Subcutaneous abdominal adipose tissue (tissue), 5 donors: ENCODE measurements at regions not wholly inside any gene's neighbourhood (a gene's known extent, or its start where the extent isn't known, plus 50 kb on each side); places are given as distances from the start of the nearest gene placed in this dataset.
"Not testable (repeated sequence)": the region's sequence is repeated elsewhere in the genome, so short reads cannot be mapped to it uniquely, and the experiment has no call there.

Experiments used
- H3K27ac ChIP-seq: one replicate; pipeline ENCODE4 v1.7.0; 2013; ENCODE audit warnings: low read depth, mild to moderate bottlenecking, inconsistent platforms, low read length, moderate library complexity
- H3K27me3 ChIP-seq, 5 donors: one replicate each; pipeline ENCODE4 v1.7.0; 2013; ENCODE audit warnings: low read length in 5 of 5, inconsistent platforms in 1 of 5; ENCODE audit not compliant: control insufficient read depth in 5 of 5, insufficient read depth in 4 of 5
- H3K36me3 ChIP-seq, 5 donors: one replicate each; pipeline ENCODE4 v1.7.0; 2013; ENCODE audit warnings: low read length in 5 of 5; ENCODE audit not compliant: control insufficient read depth in 5 of 5, insufficient read depth in 5 of 5
- H3K4me1 ChIP-seq, 5 donors: one replicate each; pipeline ENCODE4 v1.7.0; 2013; ENCODE audit warnings: low read length in 5 of 5, mild to moderate bottlenecking in 3 of 5, moderate library complexity in 1 of 5; ENCODE audit not compliant: control insufficient read depth in 5 of 5, insufficient read depth in 5 of 5
- H3K4me3 ChIP-seq, 5 donors: one replicate each; pipeline ENCODE4 v1.7.0; 2013; ENCODE audit warnings: low read length in 5 of 5, low read depth in 1 of 5
- H3K9ac ChIP-seq, 5 donors: one replicate each; pipeline ENCODE4 v1.7.0; 2013; ENCODE audit warnings: low read length in 5 of 5, mild to moderate bottlenecking in 4 of 5, moderate library complexity in 3 of 5
- H3K9me3 ChIP-seq, 5 donors: one replicate each; pipeline ENCODE4 v1.7.0; 2013; ENCODE audit warnings: low read length in 5 of 5; ENCODE audit not compliant: control insufficient read depth in 5 of 5
- donor health status: healthy.
- donor health status: healthy.
- donor health status: healthy.
- donor health status: healthy.
- donor health status: healthy.

GRCh38 chr6:105545228-105545920 is 142.5 kb upstream of the PREP start:
- H3K27me3 ChIP-seq = no peaks in the 10 kb centered on the region
- no peak overlapping the region for H3K4me3 ChIP-seq
- no peaks in the 10 kb centered on the region for H3K9me3 ChIP-seq
- no peaks in the 10 kb centered on the region for H3K36me3 ChIP-seq
- H3K4me1 ChIP-seq = peaks cover 0 to 11% (median 5%) of the 10 kb centered on the region in 5 donors
- H3K9ac ChIP-seq = no peak overlapping the region
- H3K27ac ChIP-seq = no peak overlapping the region

GRCh38 chr6:105539911-105540310 is 137.0 kb upstream of the PREP start:
- Histone ChIP-seq H3K27me3 (no peaks in the 10 kb centered on the region), H3K4me1 (peaks cover 0 to 11% (median 5%) of the 10 kb centered on the region in 5 donors), H3K27ac (no peak overlapping the region), H3K9me3 (no peaks in the 10 kb centered on the region), H3K4me3 (no peak overlapping the region), H3K36me3 (no peaks in the 10 kb centered on the region), H3K9ac (no peak overlapping the region)

DNA sequence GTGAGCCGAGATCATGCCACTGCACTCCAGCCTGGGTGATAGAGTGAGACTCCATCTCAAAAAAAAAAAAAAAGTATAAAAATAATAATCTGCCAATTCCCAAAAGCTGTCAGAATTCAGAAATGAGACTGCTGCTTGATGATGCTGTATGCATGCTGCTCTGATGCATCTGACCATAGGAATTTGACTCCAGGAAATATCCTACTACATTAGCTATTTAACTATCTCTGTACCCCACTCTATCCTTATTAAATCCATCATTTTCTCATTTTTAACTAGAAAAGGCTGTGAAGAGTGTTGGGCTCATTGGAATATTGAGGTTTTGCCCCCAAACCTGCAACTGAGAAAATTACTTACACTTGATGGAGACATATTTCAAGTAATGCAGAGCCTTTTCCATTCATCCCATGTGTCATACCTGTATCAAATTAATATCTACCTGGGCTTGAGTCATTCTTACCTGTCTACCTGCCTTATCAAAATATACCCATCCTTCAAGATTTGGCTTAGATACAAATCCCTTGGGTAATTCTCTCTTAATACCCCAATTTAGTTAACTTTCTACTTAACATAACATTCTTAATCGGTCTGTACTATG is 135.2 kb upstream of the PREP start:
- Histone ChIP-seq H3K9me3 (no peaks in the 10 kb centered on the region), H3K9ac (no peak overlapping the region), H3K27me3 (no peaks in the 10 kb centered on the region), H3K36me3 (no peaks in the 10 kb centered on the region), H3K4me1 (peaks cover 0 to 11% (median 5%) of the 10 kb centered on the region in 5 donors), H3K4me3 (no peak overlapping the region), H3K27ac (no peak overlapping the region)

DNA sequence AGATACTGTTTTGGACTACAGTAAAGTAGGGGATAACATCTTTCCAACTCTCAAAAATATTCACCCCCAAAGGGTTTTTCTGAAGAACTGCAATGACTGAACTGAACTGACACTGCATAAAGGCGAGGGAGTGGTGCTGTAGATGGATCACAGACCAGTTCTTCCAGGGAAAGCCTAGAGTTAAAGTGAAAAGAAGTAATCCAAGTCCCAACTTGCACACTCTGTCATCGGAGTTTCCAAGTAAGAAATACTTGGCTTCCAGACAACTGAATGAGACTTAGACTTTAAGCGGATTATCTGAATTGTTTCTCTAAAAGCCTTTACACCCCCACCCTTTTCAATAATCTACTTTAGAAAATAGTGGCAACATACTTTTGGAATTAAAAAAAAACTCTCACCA is 134.1 kb upstream of the PREP start:
- Histone ChIP-seq H3K4me1 (peaks cover 0 to 8% (median 0%) of the 10 kb centered on the region in 5 donors), H3K27ac (no peak overlapping the region), H3K9ac (no peak overlapping the region), H3K36me3 (no peaks in the 10 kb centered on the region), H3K27me3 (no peaks in the 10 kb centered on the region), H3K9me3 (no peaks in the 10 kb centered on the region), H3K4me3 (no peak overlapping the region)

DNA sequence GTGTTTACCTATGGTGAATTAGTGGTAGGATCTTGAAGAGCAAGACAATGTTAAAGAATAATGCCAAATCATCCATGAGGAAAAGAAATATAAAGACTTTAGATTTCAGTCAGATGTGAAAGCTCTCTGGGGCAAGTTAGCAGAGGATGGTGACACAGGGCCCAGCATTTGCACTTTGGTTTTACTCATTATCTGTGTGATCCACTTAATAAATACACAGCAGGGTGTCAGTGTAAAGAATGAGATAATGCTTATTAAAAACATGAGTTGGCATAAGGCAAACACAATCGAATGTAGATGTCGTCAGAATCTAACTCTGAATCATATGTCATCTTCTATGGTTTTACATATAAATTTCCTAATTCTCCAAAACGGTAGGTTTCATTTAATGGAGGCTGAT is 130.4 kb upstream of the PREP start:
- Histone ChIP-seq H3K27me3 (no peaks in the 10 kb centered on the region), H3K9me3 (no peaks in the 10 kb centered on the region), H3K4me1 (peaks cover 0 to 8% (median 0%) of the 10 kb centered on the region in 5 donors), H3K4me3 (no peak overlapping the region), H3K36me3 (no peaks in the 10 kb centered on the region), H3K27ac (no peak overlapping the region), H3K9ac (no peak overlapping the region)

DNA sequence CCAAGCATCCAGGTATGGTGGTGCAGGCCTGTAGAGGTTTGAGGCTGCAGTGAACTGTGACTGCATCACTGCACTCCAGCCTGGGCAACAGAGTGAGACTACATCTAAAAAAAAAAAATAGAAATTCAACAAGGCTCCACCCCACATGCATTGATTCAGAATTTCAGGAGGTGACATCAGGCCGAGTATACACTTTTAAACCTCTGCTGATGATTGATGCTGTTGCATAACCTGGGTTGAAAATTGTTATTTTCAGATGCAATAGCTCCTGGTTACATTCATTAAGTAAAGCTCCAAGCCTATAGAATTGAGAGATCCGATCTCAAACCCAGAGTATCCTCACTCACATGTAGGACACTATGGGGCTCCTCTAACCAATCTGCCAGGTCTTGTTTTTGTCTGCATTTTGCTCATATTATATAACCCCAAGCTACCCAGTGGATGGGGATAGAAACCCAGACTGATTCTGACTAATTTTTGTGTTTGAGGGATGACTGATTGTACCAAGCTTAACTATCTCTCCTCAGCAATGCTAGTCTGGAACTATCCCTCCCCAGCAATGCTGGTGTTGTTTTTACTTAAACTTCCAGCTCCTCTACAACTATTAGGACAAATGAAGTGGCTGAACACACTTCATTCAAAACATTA is 123.5 kb upstream of the PREP start:
- no peaks in the 10 kb centered on the region for H3K27me3 ChIP-seq

DNA sequence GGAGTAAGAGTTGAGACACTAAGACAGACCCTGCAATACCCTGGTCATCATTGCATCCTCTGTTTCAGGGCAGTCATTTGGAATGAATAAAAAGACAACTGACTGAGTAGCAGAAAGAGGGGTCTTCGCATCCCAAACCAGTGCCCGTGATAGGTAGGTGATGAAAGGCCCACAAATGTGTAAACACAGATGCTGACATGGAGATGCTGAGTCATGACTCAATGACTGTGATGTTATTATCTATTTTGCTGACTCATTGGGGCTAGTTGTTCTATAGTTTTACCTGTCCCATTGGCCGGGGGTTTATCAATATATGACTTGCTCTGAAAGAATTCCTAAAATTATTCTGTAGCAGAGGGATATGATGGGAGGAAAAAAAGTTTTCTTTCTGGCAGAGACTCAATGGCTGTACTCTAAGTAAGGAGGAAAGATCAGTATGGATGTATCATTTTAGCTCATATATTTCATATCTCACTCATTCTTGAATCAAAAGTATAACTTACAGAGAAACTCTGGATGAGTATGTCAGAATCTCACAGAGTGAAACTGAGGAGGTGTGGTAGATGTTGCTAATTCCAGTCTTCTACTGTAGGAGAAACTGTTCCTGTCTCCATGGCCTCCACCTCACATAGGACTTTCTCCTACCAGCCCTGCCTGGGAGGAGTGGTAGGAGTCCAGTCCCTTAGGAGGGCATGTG is 119.9 kb upstream of the PREP start:
- H3K9me3 ChIP-seq = peaks cover 0 to 10% (median 0%) of the 10 kb centered on the region in 5 donors
- H3K27me3 ChIP-seq = no peaks in the 10 kb centered on the region
- H3K4me1 ChIP-seq = peaks cover 0 to 4% (median 0%) of the 10 kb centered on the region in 5 donors
- no peaks in the 10 kb centered on the region for H3K36me3 ChIP-seq
- no peak overlapping the region for H3K9ac ChIP-seq
- no peak overlapping the region for H3K27ac ChIP-seq
- no peak overlapping the region for H3K4me3 ChIP-seq

More for the DNA sequence above, 123.5 kb upstream of the PREP start:
- H3K4me3 ChIP-seq = no peak overlapping the region
- H3K4me1 ChIP-seq = peaks cover 0 to 4% (median 0%) of the 10 kb centered on the region in 5 donors
- peaks cover 0 to 5% (median 0%) of the 10 kb centered on the region in 5 donors for H3K9me3 ChIP-seq
- H3K36me3 ChIP-seq = no peaks in the 10 kb centered on the region
- no peak overlapping the region for H3K27ac ChIP-seq
- no peak overlapping the region for H3K9ac ChIP-seq

DNA sequence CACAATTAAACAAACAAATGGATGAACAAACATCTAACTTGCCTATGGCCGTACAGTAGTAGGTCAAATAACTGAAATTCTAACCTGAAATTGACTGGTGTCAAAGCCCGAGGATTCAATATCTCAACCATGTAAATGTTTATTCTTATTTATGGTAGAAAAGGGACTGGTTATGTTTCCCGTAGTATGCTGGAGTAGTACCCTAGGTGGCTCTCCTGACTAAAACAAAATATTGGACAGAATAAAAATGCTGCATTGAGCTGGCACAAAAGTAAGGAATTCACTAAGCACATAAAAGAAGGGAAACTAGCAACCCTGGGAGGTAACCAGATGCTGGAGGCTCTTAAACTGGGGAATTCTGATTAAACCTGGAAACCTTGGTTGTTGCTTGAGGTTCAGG is 117.1 kb upstream of the PREP start:
- H3K36me3 ChIP-seq = no peaks in the 10 kb centered on the region
- no peaks in the 10 kb centered on the region for H3K27me3 ChIP-seq
- no peak overlapping the region for H3K4me3 ChIP-seq
- H3K27ac ChIP-seq = no peak overlapping the region
- no peak overlapping the region for H3K9ac ChIP-seq
- peaks cover 0 to 4% (median 0%) of the 10 kb centered on the region in 5 donors for H3K4me1 ChIP-seq
- H3K9me3 ChIP-seq = peaks cover 0 to 5% (median 0%) of the 10 kb centered on the region in 5 donors

DNA sequence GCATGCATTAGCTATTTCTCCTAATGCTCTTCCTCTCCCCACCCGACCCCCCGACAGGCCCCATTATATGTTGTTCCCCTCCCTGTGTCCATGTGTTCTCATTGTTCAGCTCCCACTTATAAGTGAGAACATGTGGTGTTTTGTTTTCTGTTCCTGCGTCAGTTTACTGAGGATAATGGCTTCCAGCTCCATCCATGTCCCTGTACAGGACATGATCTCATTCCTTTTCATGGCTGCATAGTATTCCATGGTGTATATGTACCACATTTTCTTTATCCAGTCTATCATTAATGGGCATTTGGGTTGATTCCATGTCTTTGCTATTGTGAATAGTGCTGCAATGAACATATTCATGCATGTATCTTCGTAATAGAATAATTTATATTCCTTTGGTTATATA is 116.1 kb upstream of the PREP start:
- not testable (repeated sequence) for H3K36me3 ChIP-seq, H3K9me3 ChIP-seq, H3K27ac ChIP-seq

GRCh38 chr6:105515054-105515453 is 112.2 kb upstream of the PREP start:
- Histone ChIP-seq H3K27me3 (no peaks in the 10 kb centered on the region), H3K36me3 (no peaks in the 10 kb centered on the region), H3K9me3 (peaks cover 0 to 5% (median 0%) of the 10 kb centered on the region in 5 donors), H3K4me1 (peaks cover 0 to 13% (median 10%) of the 10 kb centered on the region in 5 donors), H3K9ac (no peak overlapping the region), H3K27ac (no peak overlapping the region), H3K4me3 (no peak overlapping the region)

More for the DNA sequence above, 116.1 kb upstream of the PREP start:
- not testable (repeated sequence) for H3K4me3 ChIP-seq, H3K27me3 ChIP-seq, H3K9ac ChIP-seq, H3K4me1 ChIP-seq
